Skin epidermis (tissue), 12 donors: ENCODE measurements at regions not wholly inside any gene's neighbourhood (a gene's known extent, or its start where the extent isn't known, plus 50 kb on each side); places are given as distances from the start of the nearest gene placed in this dataset.
A peak's percentile ranks its signal among the peaks of the same experiment; 100 is the strongest.

ENCODE experiments used
- H3K27ac ChIP-seq, 21 experiments: fragments of 200-600 bp; sonication (generic) in 11 of 21; one replicate each; pipeline ENCODE4 v1.5.0; 2020; ENCODE audit warnings: mild to moderate bottlenecking in 3 of 21, inconsistent platforms in 2 of 21, moderate library complexity in 2 of 21
- H3K4me3 ChIP-seq, 7 experiments: fragments of 200-600 bp; sonication (generic) in 2 of 7; one replicate each; pipeline ENCODE4 v1.5.0; 2020; ENCODE audit warnings: inconsistent platforms in 2 of 7, mild to moderate bottlenecking in 2 of 7, moderate library complexity in 1 of 7

DNA sequence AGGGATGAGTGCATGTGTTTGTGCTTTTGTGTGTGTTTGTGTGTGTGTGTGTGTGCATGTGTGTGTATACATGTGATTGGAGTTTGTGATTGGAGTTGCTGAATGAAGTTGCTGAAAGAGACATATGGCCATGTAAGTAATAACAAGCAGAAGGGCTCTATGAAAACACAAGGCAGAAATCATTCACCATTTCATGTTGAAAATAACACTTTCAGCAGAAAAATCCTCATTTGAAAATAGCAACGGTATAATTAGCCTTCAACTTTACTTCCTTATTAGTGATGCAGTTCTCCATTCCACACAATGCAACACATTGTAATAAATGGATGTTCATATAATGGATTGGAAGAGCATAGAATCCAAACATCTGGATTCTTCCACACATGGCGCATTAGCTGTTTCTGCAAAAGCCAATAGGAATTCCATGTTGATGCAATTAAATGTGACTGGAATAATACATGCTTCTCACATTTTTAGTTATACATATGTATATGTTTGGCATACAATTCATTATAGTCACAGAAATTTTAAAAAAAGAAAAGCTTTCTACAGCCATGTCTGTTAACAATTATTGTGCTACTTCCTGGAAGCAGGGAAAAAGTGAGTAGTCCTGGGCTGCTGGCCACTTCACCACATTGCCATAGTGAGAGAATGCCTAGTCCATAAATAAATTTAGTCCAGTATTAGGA lies 538.0 kb downstream of the LTN1 start:
- H3K27ac ChIP-seq: peak overlapping the region in 7 of 21 experiments; percentile 4 to 78 (median 65)
- no peak overlapping the region for H3K4me3 ChIP-seq

DNA sequence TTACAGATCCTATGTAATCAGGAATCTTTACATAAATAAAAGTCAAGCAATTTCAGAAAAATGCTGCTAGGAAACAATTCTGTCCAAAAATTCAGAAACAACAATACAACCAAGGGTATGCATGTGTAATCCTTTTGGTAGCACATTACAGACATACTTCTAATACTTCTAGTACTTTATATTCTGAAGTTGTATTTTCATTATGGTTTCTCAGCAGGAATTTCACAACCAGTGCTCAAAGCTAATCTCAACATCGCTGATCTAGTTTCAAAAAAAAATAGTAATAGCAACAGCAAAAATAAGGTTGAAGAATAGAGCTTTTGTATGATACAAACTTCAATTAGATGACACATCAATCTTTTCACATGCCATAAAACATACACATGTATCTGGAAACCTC lies 545.2 kb downstream of the LTN1 start:
- Histone ChIP-seq H3K4me3 (no peak overlapping the region), H3K27ac (no peak overlapping the region)

DNA sequence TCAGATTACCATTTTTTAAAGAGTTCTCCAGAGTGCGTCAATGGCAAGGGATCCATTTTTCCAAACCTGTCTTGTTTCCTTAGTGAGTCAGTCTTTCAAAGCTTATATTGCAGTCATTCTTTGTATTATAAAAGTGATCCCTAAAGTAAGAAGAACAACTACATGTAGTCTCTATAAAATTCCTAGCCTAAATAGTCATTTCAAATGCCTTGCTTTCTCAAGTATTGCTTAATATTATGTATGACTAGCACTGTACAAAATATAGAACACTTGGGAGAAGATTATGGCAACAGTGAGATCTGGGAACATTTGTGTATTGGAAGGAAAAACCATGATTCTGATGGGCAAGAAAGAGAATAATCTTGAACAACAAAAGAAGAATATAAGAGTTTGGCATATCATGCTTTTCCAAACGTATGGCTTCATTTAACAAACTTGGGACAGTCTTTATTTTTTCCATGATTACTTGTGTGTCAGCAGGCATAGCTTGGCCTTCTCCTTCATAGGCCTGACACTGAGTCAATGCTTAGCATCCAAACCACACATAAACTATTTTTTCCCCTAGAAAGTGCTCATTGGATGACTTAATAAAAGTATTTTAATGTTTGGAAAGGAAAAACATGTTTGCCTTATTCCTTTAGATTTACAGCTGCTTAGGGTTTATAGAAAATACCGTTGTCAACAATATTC lies 547.4 kb downstream of the LTN1 start:
- Histone ChIP-seq H3K4me3 (no peak overlapping the region), H3K27ac (peak overlapping the region in 2 of 21 experiments; percentile 2 to 4)

GRCh38 chr21:28444557-28444956 lies 548.1 kb downstream of the LTN1 start:
- H3K27ac ChIP-seq: peak overlapping the region in 3 of 21 experiments; percentile 2 to 34 (median 23)
- no peak overlapping the region for H3K4me3 ChIP-seq

GRCh38 chr21:28444111-28444510 lies 548.6 kb downstream of the LTN1 start:
- peak overlapping the region in 2 of 21 experiments; percentile 23 to 34 for H3K27ac ChIP-seq
- H3K4me3 ChIP-seq: no peak overlapping the region

DNA sequence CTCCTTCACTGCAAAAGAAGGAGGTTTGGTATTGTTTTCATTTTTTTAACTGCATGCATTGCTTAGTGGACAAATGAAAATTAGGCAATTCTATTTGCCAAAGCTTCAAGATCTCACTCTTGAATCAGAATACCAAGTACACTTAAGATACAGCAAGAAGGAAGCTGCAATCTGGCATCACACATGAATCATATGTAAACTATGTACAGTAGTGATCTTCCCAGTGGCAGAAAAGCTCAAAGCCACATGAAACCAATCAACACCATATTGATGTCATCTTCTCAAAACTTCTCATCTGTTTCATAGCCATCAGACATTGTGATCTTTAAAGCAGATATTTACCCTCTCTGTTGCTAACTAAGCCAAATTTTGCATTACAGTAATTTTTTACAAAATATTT lies 550.1 kb downstream of the LTN1 start:
- Histone ChIP-seq H3K4me3 (no peak overlapping the region), H3K27ac (peak overlapping the region in 2 of 21 experiments; percentile 40 to 75)

DNA sequence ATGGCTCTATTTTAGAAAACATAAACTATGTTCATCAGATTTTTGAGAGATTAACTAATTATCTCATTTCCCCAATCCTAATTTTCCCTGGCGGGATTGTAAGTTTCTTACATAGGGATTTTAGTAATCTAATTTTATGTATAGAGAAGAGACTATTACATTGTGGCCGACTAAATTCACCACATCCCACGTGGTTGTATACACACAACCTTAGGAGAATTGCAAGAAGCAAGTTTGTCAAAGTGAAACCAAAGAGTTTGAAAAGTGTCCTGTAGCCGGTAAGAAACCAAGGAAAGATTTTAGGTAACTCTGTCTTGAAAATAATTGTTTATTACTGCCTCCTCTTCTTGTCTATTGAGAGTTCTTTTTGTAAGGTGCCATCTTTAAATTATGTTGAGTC lies 550.6 kb downstream of the LTN1 start:
- Histone ChIP-seq H3K27ac (peak overlapping the region in 3 of 21 experiments; percentile 40 to 75 (median 52)), H3K4me3 (no peak overlapping the region)

DNA sequence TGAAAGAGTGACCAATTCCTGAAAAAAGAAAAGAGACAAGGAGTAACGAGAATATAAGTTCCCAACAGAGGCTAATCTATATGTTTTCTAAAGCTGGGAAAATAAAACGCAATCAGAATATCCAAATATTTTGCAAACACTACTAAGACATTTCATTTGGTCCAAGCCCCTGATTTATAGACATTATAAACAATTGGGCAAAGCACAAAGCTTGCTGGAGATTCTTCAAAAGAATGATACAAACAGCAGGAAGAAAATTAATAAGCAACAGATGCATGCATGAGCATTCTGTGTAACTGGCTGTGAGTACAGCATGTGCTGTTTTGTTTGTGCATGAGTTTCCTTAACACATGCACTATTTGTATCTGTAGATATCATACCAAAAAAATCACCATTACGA lies 552.9 kb downstream of the LTN1 start:
- H3K27ac ChIP-seq: peak overlapping the region in 5 of 21 experiments; percentile 5 to 70 (median 33)
- H3K4me3 ChIP-seq: no peak overlapping the region

GRCh38 chr21:28439251-28439650 lies 553.4 kb downstream of the LTN1 start:
- Histone ChIP-seq H3K4me3 (no peak overlapping the region), H3K27ac (peak overlapping the region in 5 of 21 experiments; percentile 5 to 70 (median 33))

GRCh38 chr21:28437061-28437460 lies 555.6 kb downstream of the LTN1 start:
- Histone ChIP-seq H3K27ac (peak overlapping the region in 1 of 21 experiments; percentile 10), H3K4me3 (no peak overlapping the region)

DNA sequence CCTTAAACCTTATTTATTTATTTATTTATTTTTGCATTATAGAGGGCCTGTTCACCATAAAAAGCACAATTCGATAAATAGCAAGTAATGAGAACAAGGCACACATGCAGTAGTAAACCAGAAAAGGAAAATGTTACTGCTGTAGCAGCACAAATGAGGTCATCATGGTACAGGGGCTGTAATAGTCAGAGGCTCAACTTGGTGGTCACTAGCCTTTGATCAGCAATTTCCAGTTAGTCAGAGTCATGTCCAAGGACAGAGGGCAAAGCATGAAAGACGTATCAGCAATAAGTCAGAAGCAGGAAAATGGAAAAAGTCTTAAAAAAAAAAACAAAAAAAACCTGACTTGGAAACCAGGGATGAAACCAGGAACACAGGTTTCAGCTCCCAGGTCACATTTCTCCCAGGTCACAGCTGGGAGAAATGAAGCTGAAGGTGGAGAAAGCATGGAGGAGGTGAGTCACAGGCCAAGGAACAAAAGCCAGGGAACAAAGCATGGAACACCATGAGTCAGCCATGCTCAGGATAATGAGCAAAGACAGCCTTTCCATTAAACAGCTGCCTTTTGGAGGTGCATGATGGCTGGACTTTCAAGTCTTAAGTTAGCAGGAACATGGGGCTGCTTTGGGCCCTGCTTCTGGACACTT lies 556.3 kb downstream of the LTN1 start:
- Histone ChIP-seq H3K27ac (peak overlapping the region in 3 of 21 experiments; percentile 10 to 27 (median 16)), H3K4me3 (no peak overlapping the region)

DNA sequence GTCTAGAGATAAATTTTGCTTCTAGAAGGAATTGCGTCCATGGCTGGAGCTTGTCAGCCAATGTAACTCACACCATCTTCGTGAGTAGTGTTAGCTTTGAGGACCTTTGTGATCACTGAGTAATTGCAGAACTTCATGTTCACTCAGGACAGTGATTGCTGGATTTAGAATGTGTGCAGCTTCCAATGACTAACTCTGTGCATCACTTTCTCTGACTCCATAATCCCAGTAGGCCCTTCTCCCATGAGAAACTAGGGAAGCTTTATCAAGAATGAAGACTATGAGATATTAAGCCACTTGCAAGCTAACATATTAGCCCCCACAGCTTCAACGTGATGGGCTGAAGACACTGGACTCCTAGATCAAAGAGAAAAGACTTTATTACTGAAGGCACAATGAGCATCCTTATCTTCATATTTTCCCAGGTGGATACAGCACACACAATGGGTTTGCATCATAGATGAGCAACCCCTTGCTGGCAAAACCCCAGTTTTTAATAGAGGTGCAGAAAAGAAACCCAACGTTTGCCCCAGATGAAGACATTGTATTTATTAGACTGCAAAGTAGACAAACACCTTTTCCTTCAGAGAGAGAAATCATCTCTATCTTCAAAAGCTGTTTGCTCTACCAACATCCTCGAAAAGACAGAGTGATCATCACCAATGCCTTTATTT lies 561.0 kb downstream of the LTN1 start:
- no peak overlapping the region for H3K4me3 ChIP-seq
- H3K27ac ChIP-seq: no peak overlapping the region

- no peak overlapping the region for H3K4me3 ChIP-seq
- H3K27ac ChIP-seq: no peak overlapping the region
Observed at GRCh38 chr21:28431022-28431421, 561.7 kb downstream of the LTN1 start.

- no peak overlapping the region for H3K4me3 ChIP-seq
- H3K27ac ChIP-seq: no peak overlapping the region
Observed at GRCh38 chr21:28429161-28429560, 563.5 kb downstream of the LTN1 start.

GRCh38 chr21:28427394-28428022 lies 565.2 kb downstream of the LTN1 start:
- Histone ChIP-seq H3K27ac (no peak overlapping the region), H3K4me3 (no peak overlapping the region)

DNA sequence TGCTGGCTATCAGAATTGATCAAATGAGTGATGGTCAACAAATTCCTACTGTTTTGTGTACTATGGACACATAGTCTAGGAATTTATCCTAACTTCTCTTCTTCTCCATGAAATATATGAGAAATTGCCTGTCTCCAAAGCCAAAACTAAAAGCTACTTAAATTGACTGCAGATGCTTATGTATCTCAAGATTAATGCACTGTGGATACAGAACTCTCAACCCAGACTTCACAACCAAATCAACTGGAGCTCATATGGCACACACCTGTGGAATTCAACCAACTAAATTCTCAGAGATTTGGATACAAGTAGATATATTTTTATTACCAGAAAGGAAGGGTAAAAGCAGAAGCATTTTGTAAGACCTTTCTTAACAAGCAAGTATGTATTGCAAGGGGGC lies 566.1 kb downstream of the LTN1 start:
- Histone ChIP-seq H3K4me3 (no peak overlapping the region), H3K27ac (no peak overlapping the region)

DNA sequence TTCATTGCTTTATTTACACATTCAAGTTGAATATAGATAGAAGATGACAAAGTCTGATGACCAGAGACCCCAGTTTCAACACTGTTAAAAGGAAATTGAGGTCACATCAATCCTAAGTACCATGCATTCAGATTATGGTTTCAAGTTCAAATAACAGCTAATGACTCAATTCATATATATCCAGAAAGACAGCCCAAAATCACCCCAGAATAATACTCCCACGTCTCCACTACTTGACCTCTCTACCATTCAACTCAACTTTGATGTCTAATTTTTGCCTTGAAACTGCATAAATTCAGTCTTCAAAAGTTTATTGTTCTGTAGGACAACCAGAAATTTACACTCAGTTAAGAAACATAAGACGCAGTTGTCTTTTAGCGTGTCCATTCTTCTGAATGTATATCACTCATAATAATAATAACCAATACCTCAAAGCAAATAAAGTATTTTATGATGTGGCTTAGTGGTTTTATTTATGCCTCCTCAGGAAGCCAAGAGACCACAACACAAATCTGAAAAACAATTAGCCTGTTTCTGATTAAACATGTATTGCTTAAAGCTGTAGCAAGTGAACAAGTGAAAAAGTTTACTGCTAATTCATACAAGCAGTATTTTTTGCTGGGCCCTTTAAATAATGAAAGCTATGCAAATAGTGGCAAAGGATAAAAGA lies 569.0 kb downstream of the LTN1 start:
- Histone ChIP-seq H3K27ac (peak overlapping the region in 1 of 21 experiments; percentile 56), H3K4me3 (no peak overlapping the region)

DNA sequence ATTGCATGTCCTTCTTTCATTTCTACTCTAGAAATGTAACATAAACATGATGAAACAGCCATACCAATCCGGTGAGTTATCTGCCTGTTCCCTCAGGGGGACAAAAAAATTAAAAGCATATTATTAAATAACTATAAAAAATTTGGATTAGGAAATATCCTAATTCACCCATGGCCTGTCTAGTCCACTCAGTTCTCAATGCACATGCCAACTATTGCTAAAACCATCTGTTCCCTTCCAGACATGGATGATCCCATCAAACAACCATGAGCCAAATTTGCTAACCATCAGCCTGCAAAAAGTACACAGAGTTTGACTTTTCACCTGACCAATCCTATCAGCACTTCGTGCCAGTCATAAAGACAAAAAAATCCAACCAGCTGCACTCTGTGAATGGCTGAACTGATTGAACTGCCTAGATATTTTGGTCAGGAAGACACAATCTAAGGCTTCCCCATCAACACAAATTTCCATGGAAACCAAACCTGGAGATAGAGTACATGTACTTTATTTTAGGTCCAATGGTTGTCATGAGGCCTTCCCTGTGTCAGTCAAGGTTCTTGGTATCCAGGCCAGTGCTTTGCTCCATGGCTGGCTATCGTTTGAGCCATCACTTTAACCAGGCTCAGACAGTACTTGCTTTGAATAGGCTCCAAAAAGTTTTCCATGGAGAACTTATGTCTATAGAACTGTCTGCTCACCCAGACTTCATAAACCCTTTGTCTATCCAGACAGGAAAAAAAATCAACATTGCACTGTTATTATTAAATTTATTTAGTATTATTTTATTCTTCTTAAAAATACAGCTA lies 570.8 kb downstream of the LTN1 start:
- H3K27ac ChIP-seq: peak overlapping the region in 4 of 21 experiments; percentile 3 to 56 (median 40)

More for the DNA sequence above, 570.8 kb downstream of the LTN1 start:
- no peak overlapping the region for H3K4me3 ChIP-seq
